Peyer's patch (tissue), 4 donors: ENCODE measurements at regions not wholly inside any gene's neighbourhood (a gene's known extent, or its start where the extent isn't known, plus 50 kb on each side); places are given as distances from the start of the nearest gene placed in this dataset.

Experiments
- DNase-seq, 3 donors: peaks; one replicate each; pipeline ENCODE4 v3.0.0-alpha.2; 2017 to 2019
- H3K27ac ChIP-seq, 4 donors: fragments of 200-600 bp; sonication (generic); one replicate each; pipeline ENCODE4 v1.5.1; 2016 to 2019
- H3K27me3 ChIP-seq, 2 donors: fragments of 200-600 bp; sonication (generic); one replicate each; pipeline ENCODE4 v1.5.1; 2019
- H3K36me3 ChIP-seq, 3 donors: fragments of 200-600 bp; sonication (generic); one replicate each; pipeline ENCODE4 v1.5.1; 2016 to 2019
- H3K4me1 ChIP-seq, 4 donors: fragments of 200-600 bp; sonication (generic); one replicate each; pipeline ENCODE4 v1.5.1; 2016 to 2019
- H3K4me3 ChIP-seq, 4 donors: fragments of 200-600 bp; sonication (generic); 1 replicate in 3 of 4; 2 replicates in 1 of 4; pipeline ENCODE4 v1.5.1; 2016 to 2019; ENCODE audit warnings: mild to moderate bottlenecking in 1 of 4
- H3K9me3 ChIP-seq, 4 donors: fragments of 200-600 bp; sonication (generic); one replicate each; pipeline ENCODE4 v1.5.1; 2016 to 2019; ENCODE audit warnings: mild to moderate bottlenecking in 1 of 4
- CTCF ChIP-seq, 6 experiments: fragments of 450-650 bp in 4 of 6; fragments of 200-600 bp in 2 of 6; sonication (generic) in 1 of 6; IDR thresholded peaks; one replicate each; pipeline ENCODE4 v1.5.1; 2017 to 2019; ENCODE audit warnings: antibody characterized with exemption in 6 of 6, mild to moderate bottlenecking in 3 of 6, moderate library complexity in 1 of 6
- POLR2A ChIP-seq, 2 donors: fragments of 450-650 bp; IDR thresholded peaks; one replicate each; pipeline ENCODE4 v1.5.1; 2017; ENCODE audit warnings: antibody characterized with exemption in 2 of 2, mild to moderate bottlenecking in 2 of 2, moderate library complexity in 2 of 2

- Histone ChIP-seq H3K4me3 (no peak overlapping the region), H3K4me1 (no peaks in the 10 kb centered on the region), H3K9me3 (peaks cover 0 to 11% (median 0%) of the 10 kb centered on the region in 4 donors), H3K27me3 (no peaks in the 10 kb centered on the region), H3K27ac (no peak overlapping the region), H3K36me3 (no peaks in the 10 kb centered on the region)
- DNase-seq, result no peak
- TF ChIP-seq POLR2A (IDR thresholded peaks at IDR 0.05) (no peak), CTCF (IDR thresholded peaks at IDR 0.05) (no peak)
Observed at GRCh38 chr14:104329793-104330192, 191.4 kb downstream of the KIF26A start.

GRCh38 chr14:104331871-104332605, 193.7 kb downstream of the KIF26A start:
- Histone ChIP-seq H3K36me3 (no peaks in the 10 kb centered on the region), H3K9me3 (peaks cover 0 to 11% (median 0%) of the 10 kb centered on the region in 4 donors), H3K27ac (no peak overlapping the region), H3K4me1 (no peaks in the 10 kb centered on the region), H3K4me3 (no peak overlapping the region), H3K27me3 (no peaks in the 10 kb centered on the region)
- TF ChIP-seq POLR2A (IDR thresholded peaks at IDR 0.05), result no peak
- no peak for TF ChIP-seq CTCF (IDR thresholded peaks at IDR 0.05)
- peak in 2 of 3 donors; percentile 2 to 34 for DNase-seq

GRCh38 chr14:104332634-104333270, 194.4 kb downstream of the KIF26A start:
- H3K4me1 ChIP-seq, result no peaks in the 10 kb centered on the region
- H3K27me3 ChIP-seq, result no peaks in the 10 kb centered on the region
- peaks cover 0 to 11% (median 0%) of the 10 kb centered on the region in 4 donors for H3K9me3 ChIP-seq
- TF ChIP-seq CTCF (IDR thresholded peaks at IDR 0.05), result no peak
- TF ChIP-seq POLR2A (IDR thresholded peaks at IDR 0.05), result no peak
- H3K4me3 ChIP-seq, result no peak overlapping the region
- DNase-seq, result peak in 2 of 3 donors; percentile 12 to 46
- H3K36me3 ChIP-seq, result no peaks in the 10 kb centered on the region
- no peak overlapping the region for H3K27ac ChIP-seq

- Histone ChIP-seq H3K36me3 (no peaks in the 10 kb centered on the region), H3K27me3 (no peaks in the 10 kb centered on the region), H3K27ac (no peak overlapping the region), H3K4me3 (no peak overlapping the region), H3K9me3 (peaks cover 0 to 11% (median 0%) of the 10 kb centered on the region in 4 donors), H3K4me1 (no peaks in the 10 kb centered on the region)
- TF ChIP-seq CTCF (IDR thresholded peaks at IDR 0.05), result no peak
- no peak for TF ChIP-seq POLR2A (IDR thresholded peaks at IDR 0.05)
- peak in 2 of 3 donors; percentile 8 to 35 for DNase-seq
Observed at GRCh38 chr14:104333646-104334423, 195.4 kb downstream of the KIF26A start.

GRCh38 chr14:104334424-104335161, 196.2 kb downstream of the KIF26A start:
- TF ChIP-seq CTCF (IDR thresholded peaks at IDR 0.05) (no peak), POLR2A (IDR thresholded peaks at IDR 0.05) (no peak)
- Histone ChIP-seq H3K4me1 (no peaks in the 10 kb centered on the region), H3K4me3 (no peak overlapping the region), H3K9me3 (peaks cover 0 to 9% (median 0%) of the 10 kb centered on the region in 4 donors), H3K27ac (no peak overlapping the region), H3K36me3 (no peaks in the 10 kb centered on the region), H3K27me3 (no peaks in the 10 kb centered on the region)
- no peak for DNase-seq
